PC-3 (cell line): ENCODE measurements at regions not wholly inside any gene's neighbourhood (a gene's known extent, or its start where the extent isn't known, plus 50 kb on each side); places are given as distances from the start of the nearest gene placed in this dataset.

ENCODE experiments used
- CTCF ChIP-seq: fragments of 300-600 bp; sonication (generic); conservative IDR thresholded peaks from 2 replicates; pipeline ENCODE4 v1.5.1; 2017; ENCODE audit warnings: antibody characterized with exemption, low read depth, mild to moderate bottlenecking, low read length
- EZH2 ChIP-seq: fragments of 300-600 bp; sonication (generic); IDR thresholded peaks from one replicate; pipeline ENCODE4 v1.6.1; 2017; ENCODE audit warnings: antibody characterized with exemption, mild to moderate bottlenecking, low read length; ENCODE audit not compliant: unreplicated experiment
- EZH2phosphoT487 ChIP-seq: fragments of 300-600 bp; sonication (generic); IDR thresholded peaks from 2 replicates; pipeline ENCODE4 v1.6.1; 2018; ENCODE audit warnings: mild to moderate bottlenecking, antibody characterized with exemption, low read length, borderline replicate concordance

- no peak for TF ChIP-seq CTCF
- no peak for TF ChIP-seq EZH2
- no peak for TF ChIP-seq EZH2phosphoT487
These were observed 200.0 kb upstream of the TAS2R1 start for GRCh38 chr5:9830184-9830583.
